Panc1 (cell line): ENCODE measurements at regions not wholly inside any gene's neighbourhood (a gene's known extent, or its start where the extent isn't known, plus 50 kb on each side); places are given as distances from the start of the nearest gene placed in this dataset.

Experiments used
- ATAC-seq: fragments of 200-7000 bp; cut with Tn5 transposase; 2 replicates; pipeline ENCODE4 v1.9.1; 2020; ENCODE audit warnings: mild to moderate bottlenecking, moderate library complexity
- BruUV-seq: library from RNA; stranded (reverse); fragments of 400-500 nt; replicated peaks from 2 replicates; lab custom pipeline; 2021; lab: Mats Ljungman, UMichigan
- CTCF ChIA-PET: fragments of 300-600 bp; sonication (Branson Sonifier 250); formaldehyde crosslinking; loops from one replicate; lab custom pipeline; 2022; ENCODE audit warnings: antibody characterized with exemption; lab: Charles Lee
- POLR2A ChIA-PET: fragments of 300-600 bp; sonication (Branson Sonifier 250); formaldehyde crosslinking; loops from one replicate; lab custom pipeline; 2022; ENCODE audit warnings: antibody characterized with exemption; lab: Charles Lee
- DNase-seq: peaks from one replicate; pipeline ENCODE4 v3.0.0-alpha.2; 2010; ENCODE audit warnings: low read depth, low spot score
- H3K27ac ChIP-seq: 2 replicates; pipeline ENCODE4 v1.5.1; 2011; ENCODE audit warnings: mild to moderate bottlenecking, low read length, inconsistent platforms
- H3K27me3 ChIP-seq: fragments of 200-500 bp; sonication (Bioruptor generic); 2 replicates; pipeline ENCODE4 v1.6.0; 2014; ENCODE audit warnings: low read length, inconsistent platforms; ENCODE audit not compliant: control insufficient read depth, insufficient read depth
- H3K36me3 ChIP-seq: fragments of 200-500 bp; sonication (Bioruptor generic); 2 replicates; pipeline ENCODE4 v1.5.1; 2014; ENCODE audit warnings: inconsistent platforms, mild to moderate bottlenecking, low read length, moderate library complexity; ENCODE audit not compliant: control insufficient read depth, insufficient read depth
- H3K4me1 ChIP-seq: 2 replicates; pipeline ENCODE4 v1.5.1; 2011; ENCODE audit warnings: inconsistent platforms, mild to moderate bottlenecking, low read length, moderate library complexity; ENCODE audit not compliant: control insufficient read depth, insufficient read depth
- H3K4me3 ChIP-seq, 2 experiments: 2 replicates each; pipeline ENCODE4 v1.5.1; 2011 to 2012; ENCODE audit warnings: low read depth in 2 of 2, low read length in 2 of 2, mild to moderate bottlenecking in 2 of 2, inconsistent platforms in 1 of 2, moderate library complexity in 1 of 2
- H3K9me3 ChIP-seq: fragments of 200-500 bp; sonication (Bioruptor generic); 2 replicates; pipeline ENCODE4 v1.5.1; 2014; ENCODE audit warnings: low read depth, mild to moderate bottlenecking, inconsistent platforms, low read length, moderate library complexity; ENCODE audit not compliant: control insufficient read depth, insufficient read depth
- POLR2AphosphoS5 ChIP-seq: IDR thresholded peaks from 2 replicates; pipeline ENCODE4 v1.6.1; 2012; ENCODE audit warnings: mild to moderate bottlenecking, low read depth, low read length, moderate library complexity
- SIN3A ChIP-seq: IDR thresholded peaks from 2 replicates; pipeline ENCODE4 v1.6.1; 2012; ENCODE audit warnings: low read depth, mild to moderate bottlenecking, low read length, moderate library complexity, borderline replicate concordance; ENCODE audit not compliant: insufficient read depth
- TCF7L2 ChIP-seq: IDR thresholded peaks from 2 replicates; pipeline ENCODE4 v1.6.1; 2011; ENCODE audit warnings: mild to moderate bottlenecking, low read depth, low read length, inconsistent platforms
- in situ Hi-C: cut with HindIII; loops from 2 replicates; pipeline ENCODE4 v1.10.0; 2016; ENCODE audit warnings: low sequenced_read_pairs, low pct_unique_long_range_greater_than_20kb
- intact Hi-C: fragments of 100-400 bp; cut with micrococcal nuclease; formaldehyde crosslinking; loops from one replicate; pipeline ENCODE4 v1.10.0; 2022; ENCODE audit not compliant: unreplicated experiment
- TF ChIP-seq, protein P1 (sequence below), 2 experiments: IDR thresholded peaks; 2 replicates each; pipeline ENCODE4 v1.6.1; 2011 to 2012; ENCODE audit warnings: low read depth in 2 of 2, control low read depth in 1 of 2, low read length in 1 of 2, mild to moderate bottlenecking in 1 of 2, moderate library complexity in 1 of 2; ENCODE audit not compliant: insufficient read depth in 1 of 2
- TF ChIP-seq, protein P2 (sequence below): fragments of 450-650 bp; IDR thresholded peaks from 2 replicates; pipeline ENCODE4 v1.5.1; 2017; ENCODE audit warnings: mild to moderate bottlenecking

DNA sequence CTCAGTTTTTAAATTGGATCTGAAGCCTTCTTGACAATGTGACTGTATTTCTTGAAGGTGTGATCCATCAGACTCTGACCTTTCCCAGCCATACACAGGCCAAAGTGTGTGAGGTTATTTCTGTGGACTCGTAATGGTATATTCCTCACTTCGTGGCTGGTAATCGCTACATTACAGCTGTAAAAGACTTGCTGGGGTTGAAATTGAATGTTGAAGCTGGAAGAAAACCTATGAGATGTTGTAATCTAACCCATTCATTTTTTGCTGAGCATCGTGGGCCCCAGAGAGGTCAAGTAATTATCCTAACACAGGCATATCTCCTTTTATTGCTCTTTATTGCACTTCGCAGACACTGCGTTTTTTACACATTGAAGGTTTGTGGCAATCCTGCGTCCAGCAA, 405.6 kb upstream of the ZP4 start:
- ChIA-PET POLR2A (no interaction called here), CTCF (no interaction called here)
- Histone ChIP-seq H3K36me3 (no peaks in the 10 kb centered on the region), H3K27me3 (no peaks in the 10 kb centered on the region), H3K27ac (no peak overlapping the region), H3K9me3 (no peaks in the 10 kb centered on the region), H3K4me3 (no peak overlapping the region), H3K4me1 (no peaks in the 10 kb centered on the region)
- no TSS peak for BruUV-seq
- intact Hi-C loops: no loop called here
- no peak for TF ChIP-seq SIN3A
- TF ChIP-seq TCF7L2: no peak
- TF ChIP-seq, protein P1, sequence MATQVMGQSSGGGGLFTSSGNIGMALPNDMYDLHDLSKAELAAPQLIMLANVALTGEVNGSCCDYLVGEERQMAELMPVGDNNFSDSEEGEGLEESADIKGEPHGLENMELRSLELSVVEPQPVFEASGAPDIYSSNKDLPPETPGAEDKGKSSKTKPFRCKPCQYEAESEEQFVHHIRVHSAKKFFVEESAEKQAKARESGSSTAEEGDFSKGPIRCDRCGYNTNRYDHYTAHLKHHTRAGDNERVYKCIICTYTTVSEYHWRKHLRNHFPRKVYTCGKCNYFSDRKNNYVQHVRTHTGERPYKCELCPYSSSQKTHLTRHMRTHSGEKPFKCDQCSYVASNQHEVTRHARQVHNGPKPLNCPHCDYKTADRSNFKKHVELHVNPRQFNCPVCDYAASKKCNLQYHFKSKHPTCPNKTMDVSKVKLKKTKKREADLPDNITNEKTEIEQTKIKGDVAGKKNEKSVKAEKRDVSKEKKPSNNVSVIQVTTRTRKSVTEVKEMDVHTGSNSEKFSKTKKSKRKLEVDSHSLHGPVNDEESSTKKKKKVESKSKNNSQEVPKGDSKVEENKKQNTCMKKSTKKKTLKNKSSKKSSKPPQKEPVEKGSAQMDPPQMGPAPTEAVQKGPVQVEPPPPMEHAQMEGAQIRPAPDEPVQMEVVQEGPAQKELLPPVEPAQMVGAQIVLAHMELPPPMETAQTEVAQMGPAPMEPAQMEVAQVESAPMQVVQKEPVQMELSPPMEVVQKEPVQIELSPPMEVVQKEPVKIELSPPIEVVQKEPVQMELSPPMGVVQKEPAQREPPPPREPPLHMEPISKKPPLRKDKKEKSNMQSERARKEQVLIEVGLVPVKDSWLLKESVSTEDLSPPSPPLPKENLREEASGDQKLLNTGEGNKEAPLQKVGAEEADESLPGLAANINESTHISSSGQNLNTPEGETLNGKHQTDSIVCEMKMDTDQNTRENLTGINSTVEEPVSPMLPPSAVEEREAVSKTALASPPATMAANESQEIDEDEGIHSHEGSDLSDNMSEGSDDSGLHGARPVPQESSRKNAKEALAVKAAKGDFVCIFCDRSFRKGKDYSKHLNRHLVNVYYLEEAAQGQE (IDR thresholded peaks at IDR 0.05; ENCODE audit: insufficient read depth in 1 of 2, low read depth in 2 of 2, low read length in 1 of 2): no peak
- TF ChIP-seq POLR2AphosphoS5: no peak
- TF ChIP-seq, protein P2, sequence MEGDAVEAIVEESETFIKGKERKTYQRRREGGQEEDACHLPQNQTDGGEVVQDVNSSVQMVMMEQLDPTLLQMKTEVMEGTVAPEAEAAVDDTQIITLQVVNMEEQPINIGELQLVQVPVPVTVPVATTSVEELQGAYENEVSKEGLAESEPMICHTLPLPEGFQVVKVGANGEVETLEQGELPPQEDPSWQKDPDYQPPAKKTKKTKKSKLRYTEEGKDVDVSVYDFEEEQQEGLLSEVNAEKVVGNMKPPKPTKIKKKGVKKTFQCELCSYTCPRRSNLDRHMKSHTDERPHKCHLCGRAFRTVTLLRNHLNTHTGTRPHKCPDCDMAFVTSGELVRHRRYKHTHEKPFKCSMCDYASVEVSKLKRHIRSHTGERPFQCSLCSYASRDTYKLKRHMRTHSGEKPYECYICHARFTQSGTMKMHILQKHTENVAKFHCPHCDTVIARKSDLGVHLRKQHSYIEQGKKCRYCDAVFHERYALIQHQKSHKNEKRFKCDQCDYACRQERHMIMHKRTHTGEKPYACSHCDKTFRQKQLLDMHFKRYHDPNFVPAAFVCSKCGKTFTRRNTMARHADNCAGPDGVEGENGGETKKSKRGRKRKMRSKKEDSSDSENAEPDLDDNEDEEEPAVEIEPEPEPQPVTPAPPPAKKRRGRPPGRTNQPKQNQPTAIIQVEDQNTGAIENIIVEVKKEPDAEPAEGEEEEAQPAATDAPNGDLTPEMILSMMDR: no peak
- ATAC-seq: no peak
- no peak for DNase-seq
- in situ Hi-C loops: no loop called here

DNA sequence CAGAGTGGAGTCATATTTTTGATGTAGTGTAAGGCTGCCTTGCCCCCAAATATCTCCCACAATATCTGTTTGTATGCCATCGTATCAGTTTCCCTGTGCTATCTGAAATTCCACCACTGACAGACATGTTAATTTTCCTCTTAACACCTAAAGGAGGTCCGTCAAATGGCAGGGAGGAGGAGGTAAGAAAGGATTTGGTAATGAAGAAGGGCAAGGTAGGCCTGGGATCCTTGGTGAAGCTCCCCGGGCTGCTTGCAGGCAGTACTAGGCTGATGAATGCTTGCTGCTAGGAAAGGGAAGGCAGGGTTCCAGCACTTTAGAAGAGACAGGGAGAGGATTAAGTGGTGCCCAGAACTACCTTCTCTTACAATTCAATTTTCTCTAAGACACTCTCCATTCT, 402.4 kb upstream of the ZP4 start:
- Histone ChIP-seq H3K4me1 (no peaks in the 10 kb centered on the region), H3K4me3 (no peak overlapping the region), H3K27me3 (no peaks in the 10 kb centered on the region), H3K9me3 (no peaks in the 10 kb centered on the region), H3K27ac (no peak overlapping the region), H3K36me3 (no peaks in the 10 kb centered on the region)
- BruUV-seq: no TSS peak
- CTCF ChIA-PET: no interaction called here
- intact Hi-C loops: no loop called here
- TF ChIP-seq TCF7L2: no peak
- TF ChIP-seq, protein P2: no peak
- TF ChIP-seq, protein P1 (IDR thresholded peaks at IDR 0.05; ENCODE audit: insufficient read depth in 1 of 2, low read depth in 2 of 2, low read length in 1 of 2): no peak
- TF ChIP-seq SIN3A: no peak
- no peak for TF ChIP-seq POLR2AphosphoS5
- in situ Hi-C loops: no loop called here
- DNase-seq (no peak), ATAC-seq (no peak)
- POLR2A ChIA-PET: no interaction called here
